ENCODE measurements at regions not wholly inside any gene's neighbourhood (a gene's known extent, or its start where the extent isn't known, plus 50 kb on each side); places are given as distances from the start of the nearest gene placed in this dataset.
A peak's percentile ranks its signal among the peaks of the same experiment; 100 is the strongest.

DNA sequence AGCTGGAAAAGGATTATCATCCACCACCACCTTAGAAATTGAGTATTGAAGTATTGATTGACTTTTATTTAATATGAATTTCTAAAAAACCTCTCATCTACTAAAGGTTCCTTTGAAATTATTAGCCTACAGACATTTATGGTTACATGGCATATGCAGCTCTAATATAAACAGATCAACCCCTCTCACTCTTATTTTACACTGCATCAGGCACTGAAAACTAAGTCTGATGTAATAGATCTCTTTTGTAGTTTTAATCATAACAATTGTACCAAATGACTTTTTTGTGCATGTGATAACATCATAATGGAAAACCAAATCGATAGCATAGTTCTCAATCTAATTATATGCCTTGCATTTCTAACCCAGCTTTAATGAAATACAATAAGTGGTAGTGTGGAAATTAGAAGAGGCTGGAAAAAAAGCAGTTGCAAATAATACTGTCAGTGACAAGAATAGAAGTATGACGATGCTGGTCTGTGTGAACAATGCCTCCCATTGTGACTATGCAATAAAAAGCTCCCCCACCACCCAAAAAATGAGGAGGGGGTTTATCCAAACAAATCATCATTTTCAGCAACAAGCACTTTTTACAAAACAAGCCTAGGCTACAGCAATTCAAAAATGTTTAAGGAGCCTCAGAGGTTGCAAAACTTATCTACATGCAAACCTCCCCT is 426.5 kb upstream of the NFIA start:
- TF ChIP-seq ZFP3 (CRISPR knock-in tag; IDR thresholded peaks at IDR 0.05) (no peak), RARB (CRISPR knock-in tag; IDR thresholded peaks at IDR 0.05) (no peak), ZNF8 (CRISPR knock-in tag; IDR thresholded peaks at IDR 0.05) (0 out of 2 replicates have a peak, but pooled peaks have one; percentile 34), CREB5 (CRISPR knock-in tag; IDR thresholded peaks at IDR 0.05; ENCODE audit: low read depth) (no peak), ISL1 (CRISPR knock-in tag; IDR thresholded peaks at IDR 0.05) (no peak), ESRRG (CRISPR knock-in tag; IDR thresholded peaks at IDR 0.05) (no peak), TSHZ2 (CRISPR knock-in tag; IDR thresholded peaks at IDR 0.05) (no peak), PATZ1 (CRISPR knock-in tag; IDR thresholded peaks at IDR 0.05; ENCODE audit: borderline replicate concordance) (no peak)
- TF ChIP-seq, protein P1, sequence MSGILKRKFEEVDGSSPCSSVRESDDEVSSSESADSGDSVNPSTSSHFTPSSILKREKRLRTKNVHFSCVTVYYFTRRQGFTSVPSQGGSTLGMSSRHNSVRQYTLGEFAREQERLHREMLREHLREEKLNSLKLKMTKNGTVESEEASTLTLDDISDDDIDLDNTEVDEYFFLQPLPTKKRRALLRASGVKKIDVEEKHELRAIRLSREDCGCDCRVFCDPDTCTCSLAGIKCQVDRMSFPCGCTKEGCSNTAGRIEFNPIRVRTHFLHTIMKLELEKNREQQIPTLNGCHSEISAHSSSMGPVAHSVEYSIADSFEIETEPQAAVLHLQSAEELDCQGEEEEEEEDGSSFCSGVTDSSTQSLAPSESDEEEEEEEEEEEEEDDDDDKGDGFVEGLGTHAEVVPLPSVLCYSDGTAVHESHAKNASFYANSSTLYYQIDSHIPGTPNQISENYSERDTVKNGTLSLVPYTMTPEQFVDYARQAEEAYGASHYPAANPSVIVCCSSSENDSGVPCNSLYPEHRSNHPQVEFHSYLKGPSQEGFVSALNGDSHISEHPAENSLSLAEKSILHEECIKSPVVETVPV (CRISPR knock-in tag; IDR thresholded peaks at IDR 0.05) = no peak
